ACHN (cell line): ENCODE measurements at regions not wholly inside any gene's neighbourhood (a gene's known extent, or its start where the extent isn't known, plus 50 kb on each side); places are given as distances from the start of the nearest gene placed in this dataset.

Experiments used
- DNase-seq: peaks from one replicate; pipeline ENCODE4 v3.0.0-alpha.2; 2015
- in situ Hi-C: cut with HindIII; loops from 2 replicates; pipeline ENCODE4 v1.10.0; 2017; ENCODE audit warnings: low sequenced_read_pairs, low pct_ligation_motif_present, low pct_unique_long_range_greater_than_20kb

DNA sequence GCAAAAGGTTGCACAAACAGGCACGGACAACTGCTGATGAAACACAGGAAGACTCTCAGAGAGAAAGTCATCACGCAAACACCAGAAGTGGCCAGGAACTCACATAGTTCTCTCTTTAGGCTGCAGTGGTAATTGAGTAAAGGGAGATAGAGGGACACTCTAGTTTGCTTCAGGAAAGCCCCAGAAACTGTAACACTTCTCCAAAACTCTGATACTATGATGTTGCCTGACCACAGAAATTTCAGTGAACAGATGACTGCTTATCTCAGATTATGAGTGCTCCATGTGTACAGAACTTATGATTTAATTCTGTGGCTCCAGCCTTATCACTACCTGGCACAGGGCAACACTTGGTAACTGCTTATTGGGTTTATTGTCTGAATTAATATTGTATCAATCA is 311.5 kb upstream of the GYPC start:
- in situ Hi-C loops = no loop called here
- no peak for DNase-seq

DNA sequence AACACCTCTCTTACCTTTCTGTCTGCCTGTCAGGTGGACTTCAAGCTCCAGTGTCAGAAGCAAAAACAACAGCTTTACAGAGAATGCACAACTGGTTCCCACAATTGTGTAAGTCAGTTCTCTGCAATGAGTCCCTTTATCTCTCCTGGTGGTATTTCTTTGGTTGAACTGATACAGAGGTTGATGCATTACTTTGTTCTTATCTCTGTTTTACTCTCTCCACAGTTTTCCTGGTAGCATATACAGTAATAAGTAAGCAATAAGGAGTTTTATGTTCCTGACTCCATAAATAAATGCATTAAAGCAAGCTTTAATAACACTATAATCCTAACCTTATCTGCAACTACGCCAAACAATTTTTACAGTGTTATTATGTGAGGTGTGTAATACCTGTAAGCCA is 310.3 kb upstream of the GYPC start:
- in situ Hi-C loops = no loop called here

DNA sequence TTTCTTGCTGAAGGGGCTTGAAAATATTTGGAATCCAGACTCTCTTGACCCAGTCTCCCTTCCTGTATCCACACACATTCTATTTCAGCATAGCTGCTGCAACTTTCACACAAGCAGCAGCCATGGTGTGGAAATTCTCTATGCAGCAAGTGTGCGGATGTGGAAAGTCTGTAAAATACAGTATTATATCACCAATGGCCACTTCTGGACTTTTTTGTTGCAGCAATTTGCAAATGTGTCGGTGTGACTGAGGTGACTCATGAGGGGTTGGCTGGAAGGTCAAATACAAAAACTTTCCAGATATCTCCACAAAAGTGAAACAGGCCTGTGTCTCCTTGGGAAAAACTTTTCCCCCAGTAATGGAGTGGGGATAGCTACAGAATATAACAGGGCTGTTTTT is 299.3 kb upstream of the GYPC start:
- DNase-seq = no peak
- in situ Hi-C loops = no loop called here

More for the DNA sequence above, 310.3 kb upstream of the GYPC start:
- no peak for DNase-seq

DNA sequence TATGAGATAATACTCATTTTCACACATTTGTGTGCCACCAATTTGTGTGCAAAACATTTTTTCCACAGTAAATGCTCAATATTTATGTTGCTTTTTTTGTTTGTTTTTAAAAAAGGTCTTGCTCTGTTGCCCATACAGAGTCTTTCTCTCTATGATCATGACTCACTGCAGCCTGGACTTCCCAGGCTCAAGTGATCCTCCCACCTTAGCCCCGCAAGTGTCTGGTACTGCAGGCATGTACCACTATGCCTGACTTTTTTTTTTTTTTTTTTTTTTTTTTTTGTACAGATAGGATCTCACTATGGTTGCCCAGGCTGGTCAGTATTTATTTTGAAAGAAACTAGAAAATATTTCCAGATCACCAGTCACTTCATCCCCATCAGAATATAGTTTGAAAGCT is 297.8 kb upstream of the GYPC start:
- DNase-seq = no peak
- in situ Hi-C loops = no loop called here

DNA sequence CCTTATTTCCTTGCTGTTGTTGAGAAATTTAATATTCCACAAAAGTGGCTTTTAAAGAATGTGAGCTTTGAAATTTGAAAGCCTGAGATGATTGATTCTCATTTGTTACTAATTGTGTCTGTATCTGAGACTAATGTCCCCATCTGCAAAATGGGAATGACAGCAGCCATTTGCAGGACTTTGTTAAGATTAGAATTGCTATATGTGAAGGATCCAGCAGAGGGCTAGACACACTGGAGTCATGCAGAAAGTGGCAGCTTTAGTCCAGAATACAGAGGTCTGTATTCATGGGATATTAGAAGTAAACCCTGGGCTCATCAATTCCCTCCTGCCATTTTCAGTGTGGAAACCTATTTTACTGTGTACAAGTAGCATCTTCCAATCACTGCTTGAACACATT is 296.5 kb upstream of the GYPC start:
- in situ Hi-C loops = no loop called here
- peak; percentile 40 for DNase-seq

DNA sequence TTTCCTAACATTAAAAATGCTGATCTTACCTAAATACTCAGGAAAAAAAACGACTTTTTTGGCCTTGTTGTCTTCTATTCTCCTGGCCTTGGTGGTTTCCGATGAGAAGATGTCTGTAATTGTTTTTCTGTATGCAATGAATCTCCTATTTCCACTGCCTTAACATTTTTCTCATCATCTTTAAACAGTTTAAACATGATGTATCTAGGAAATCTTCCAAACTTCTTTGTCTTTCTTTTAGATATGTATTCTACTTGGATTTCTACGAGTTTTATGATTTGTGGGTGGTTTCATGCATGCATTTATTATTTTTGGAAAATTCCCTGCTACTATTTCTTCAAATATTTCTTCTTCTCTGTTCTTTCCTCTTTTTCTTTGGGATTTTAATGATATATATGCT is 288.6 kb upstream of the GYPC start:
- in situ Hi-C loops = no loop called here
- no peak for DNase-seq

DNA sequence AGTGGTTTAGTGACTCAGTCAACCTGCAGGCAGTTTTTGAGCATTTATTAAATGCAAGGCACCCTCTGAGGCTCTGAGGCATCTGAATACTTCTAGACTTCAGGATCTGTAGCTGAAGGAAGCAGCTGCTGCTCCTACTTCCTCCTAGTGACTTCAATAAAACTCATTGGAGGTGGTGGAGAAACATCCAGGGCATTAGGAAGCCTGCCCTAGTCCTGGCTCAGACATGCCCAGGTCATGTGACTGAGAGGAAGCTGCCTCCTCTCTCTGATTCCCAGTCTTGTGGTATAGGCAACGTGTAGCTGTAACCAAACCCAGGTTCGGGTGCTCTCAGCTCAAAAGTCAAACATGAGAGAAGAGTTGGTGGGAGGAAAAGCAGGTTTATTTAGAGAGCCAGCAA is 287.2 kb upstream of the GYPC start:
- DNase-seq = no peak
- in situ Hi-C loops = no loop called here

DNA sequence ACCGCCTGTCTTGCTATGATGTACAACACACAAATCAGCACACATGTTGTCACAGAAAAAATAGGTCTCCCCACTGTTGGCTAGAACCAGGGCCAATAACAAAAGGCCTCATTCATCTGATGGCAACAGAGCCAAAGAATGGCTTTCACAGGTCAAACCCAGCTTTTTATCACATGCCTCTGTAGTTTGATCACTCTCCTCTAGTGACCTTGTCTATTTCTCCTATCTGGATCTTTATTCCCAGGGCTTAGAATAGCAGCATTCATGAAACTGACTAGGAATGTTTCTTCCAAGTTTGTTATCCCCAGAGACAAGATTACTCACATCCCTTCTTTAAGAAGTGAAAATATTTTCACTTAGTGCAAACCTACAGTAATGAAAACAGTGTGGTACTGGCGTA is 285.8 kb upstream of the GYPC start:
- in situ Hi-C loops = no loop called here
- DNase-seq = no peak

DNA sequence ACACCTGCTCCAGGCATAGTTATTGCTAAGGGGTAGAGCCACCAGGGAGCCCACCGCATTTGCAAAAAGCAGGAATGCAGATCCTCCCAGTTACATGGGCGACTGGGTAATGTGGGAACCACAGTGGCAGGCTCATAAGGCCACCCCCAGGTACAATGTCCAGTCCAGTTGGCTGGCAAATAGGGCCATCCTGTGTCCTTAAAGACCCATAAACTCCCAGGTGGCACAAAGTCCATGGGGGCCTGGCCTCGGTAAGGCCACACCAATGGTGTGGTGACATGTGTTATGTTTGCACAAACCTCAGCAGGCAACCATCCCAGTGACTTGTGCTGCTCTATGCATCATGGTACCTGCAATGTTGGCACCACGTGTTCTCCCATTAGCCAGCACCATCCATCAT is 283.6 kb upstream of the GYPC start:
- no peak for DNase-seq
- in situ Hi-C loops = no loop called here

DNA sequence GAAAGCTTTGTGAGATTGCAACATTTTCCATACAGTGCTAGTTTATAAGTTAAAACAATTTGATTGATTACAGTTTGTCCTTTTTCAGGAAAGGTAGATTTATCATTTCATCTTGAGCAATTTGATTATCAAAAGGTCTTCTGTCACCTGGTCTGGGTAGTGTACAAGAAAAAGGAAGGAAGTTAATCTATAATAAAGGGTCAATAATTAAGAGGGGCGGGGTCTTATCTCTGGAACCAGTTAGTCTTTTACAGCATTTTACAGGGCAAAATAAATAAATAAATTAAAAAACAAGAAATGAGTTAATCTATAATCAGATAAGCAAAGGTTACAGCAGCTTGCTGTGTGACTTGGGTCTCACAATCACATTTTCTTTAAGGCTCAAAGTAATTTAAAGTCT is 277.8 kb upstream of the GYPC start:
- no peak for DNase-seq
- in situ Hi-C loops = no loop called here

DNA sequence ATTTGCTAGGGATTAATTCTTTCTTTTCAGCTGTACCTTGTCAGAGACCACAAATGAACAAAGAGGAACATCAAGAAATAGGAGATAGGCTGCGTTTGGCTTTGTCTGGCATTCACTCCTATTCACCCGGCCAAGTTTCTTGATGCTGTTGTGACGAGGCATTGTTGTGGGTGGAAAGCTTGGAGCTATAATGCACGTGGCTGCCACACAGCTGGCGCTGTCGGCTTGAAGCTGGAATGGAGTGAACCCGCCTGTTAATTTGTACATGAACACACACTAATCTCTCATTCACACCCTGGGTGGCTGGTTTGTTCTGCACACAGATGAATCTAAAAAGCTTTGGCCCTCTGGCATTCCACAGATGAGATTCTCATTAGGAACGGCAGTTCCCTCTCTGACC is 274.9 kb upstream of the GYPC start:
- DNase-seq = no peak
- in situ Hi-C loops = no loop called here

DNA sequence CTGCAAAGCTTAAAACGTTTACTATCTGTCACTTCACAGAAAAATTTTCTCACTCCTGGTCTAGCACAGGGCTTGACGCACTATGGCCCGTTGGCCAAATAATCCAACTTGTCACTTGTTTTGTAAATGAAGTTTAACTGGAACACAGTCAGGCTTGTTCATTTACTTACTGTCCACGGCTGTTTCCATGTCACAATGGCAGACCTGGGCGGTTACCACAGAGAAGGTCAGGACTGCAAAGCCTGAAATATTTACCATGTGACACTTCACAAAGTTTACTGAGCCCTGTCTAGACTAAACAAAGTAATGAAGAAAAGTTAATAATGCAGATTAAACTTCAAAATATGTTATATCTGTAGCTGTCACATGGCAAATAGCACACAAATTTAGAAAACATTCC is 273.0 kb upstream of the GYPC start:
- no peak for DNase-seq
- in situ Hi-C loops = no loop called here

DNA sequence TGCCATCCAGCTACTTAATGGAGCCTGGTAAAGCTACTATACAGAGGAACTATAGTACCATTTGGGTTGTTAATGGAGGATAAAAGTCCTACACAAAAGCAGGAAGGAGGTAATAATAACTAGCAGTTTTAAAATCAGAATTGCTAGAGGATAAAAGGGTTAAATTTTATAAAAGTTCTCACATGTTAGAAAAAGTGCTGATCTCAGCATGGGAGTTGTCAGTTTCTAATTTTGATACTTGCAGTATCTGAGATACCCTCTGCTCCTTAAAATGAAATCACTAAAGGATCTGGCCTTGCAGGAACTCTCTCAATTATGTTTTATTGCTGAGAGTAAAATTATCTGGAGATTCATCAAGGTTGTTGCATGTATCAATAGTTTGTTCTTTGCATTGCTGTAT is 272.2 kb upstream of the GYPC start:
- in situ Hi-C loops = no loop called here
- no peak for DNase-seq

DNA sequence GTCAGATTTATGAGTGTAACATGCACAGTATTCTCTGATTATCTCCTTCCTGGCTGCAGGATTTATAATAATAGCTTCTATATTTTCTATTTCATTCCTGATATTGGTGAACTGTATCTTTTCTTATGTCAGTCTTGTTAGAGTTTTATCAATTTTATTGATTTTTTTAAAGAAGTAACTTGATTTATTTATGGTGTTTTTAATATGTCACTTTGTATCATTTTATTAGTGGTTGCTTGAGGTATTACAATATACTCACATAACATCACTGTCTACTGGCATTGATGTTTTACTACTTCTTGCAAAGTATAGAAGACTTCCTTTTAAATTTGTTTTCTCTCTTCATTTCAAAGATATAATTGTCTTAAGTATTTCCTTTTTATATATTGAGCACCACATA is 270.5 kb upstream of the GYPC start:
- in situ Hi-C loops = no loop called here
- no peak for DNase-seq

DNA sequence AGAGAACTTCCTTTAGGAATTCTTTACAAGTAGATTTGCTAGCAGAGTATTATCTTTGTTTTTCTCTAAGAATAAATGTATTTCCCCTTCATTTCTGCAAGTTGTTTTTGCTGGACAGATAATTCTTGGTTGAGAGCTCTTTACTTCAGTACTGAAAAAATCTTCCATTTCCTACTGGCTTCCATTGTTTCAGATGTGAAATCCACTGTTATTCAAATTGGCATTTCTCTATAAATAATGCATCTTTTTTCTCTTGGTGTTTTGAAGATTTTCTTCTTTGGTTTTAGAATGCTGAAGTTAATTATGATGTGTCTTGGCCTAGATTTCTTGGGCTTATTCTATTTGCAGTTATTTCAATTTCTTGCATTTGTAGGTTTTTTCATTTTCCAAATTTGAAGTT is 270.0 kb upstream of the GYPC start:
- no peak for DNase-seq
- in situ Hi-C loops = no loop called here

DNA sequence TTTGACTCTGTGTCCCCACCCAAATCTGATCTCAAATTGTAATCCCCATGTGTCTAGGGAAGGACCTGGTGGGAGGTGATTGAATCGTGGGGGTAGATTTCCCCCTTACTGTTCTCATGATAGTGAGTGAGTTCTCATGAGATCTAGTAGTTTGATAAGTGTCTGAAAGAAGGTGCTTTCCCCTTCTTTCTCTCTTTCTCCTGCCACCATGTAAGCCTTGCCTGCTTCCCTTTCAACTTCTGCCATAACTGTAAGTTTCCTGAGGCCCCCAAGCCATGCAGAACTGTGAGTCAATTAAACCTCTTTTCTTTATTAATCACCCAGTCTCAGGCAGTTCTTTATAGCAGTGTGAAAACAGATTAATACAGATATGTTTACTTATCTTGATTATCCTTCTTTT is 266.5 kb upstream of the GYPC start:
- in situ Hi-C loops = no loop called here
- no peak for DNase-seq

DNA sequence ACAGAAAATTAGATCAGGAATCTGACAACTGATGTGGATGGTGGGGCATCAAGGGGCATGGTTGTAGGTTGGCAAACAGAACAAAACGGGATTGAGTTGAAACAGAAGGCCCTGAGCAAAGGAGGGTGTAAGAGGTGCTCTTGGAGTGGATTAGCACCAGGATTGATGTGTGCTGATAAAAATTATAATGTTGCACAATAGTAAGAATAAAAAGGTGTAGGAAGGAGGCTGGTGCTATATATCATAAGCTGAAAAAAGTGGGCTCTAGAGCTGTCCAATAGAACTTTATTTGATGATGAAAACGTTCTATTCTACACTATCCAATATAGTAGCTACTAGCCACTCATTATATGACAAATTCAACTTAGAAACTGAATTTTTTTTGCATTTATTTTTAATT is 263.1 kb upstream of the GYPC start:
- no peak for DNase-seq
- in situ Hi-C loops = no loop called here

DNA sequence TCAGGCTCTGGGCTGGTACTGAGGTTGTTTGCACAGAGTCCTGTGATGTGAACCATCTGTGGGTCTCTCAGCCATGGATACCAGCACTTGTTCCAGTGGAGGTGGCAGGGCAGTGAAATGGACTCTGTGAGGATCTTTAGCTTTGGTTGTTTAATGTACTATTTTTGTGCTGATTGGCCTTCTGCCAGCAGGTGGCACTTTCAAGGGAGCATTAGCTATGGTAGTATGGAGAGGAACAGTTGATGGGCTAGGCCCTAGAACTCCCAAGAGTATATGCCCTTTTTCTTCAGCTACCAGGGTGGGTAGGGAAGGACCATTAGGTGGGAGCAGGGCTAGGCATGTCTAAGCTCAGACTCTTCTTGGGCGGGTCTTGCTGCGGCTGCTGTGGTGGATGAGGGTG is 257.0 kb upstream of the GYPC start:
- in situ Hi-C loops = no loop called here
- no peak for DNase-seq

DNA sequence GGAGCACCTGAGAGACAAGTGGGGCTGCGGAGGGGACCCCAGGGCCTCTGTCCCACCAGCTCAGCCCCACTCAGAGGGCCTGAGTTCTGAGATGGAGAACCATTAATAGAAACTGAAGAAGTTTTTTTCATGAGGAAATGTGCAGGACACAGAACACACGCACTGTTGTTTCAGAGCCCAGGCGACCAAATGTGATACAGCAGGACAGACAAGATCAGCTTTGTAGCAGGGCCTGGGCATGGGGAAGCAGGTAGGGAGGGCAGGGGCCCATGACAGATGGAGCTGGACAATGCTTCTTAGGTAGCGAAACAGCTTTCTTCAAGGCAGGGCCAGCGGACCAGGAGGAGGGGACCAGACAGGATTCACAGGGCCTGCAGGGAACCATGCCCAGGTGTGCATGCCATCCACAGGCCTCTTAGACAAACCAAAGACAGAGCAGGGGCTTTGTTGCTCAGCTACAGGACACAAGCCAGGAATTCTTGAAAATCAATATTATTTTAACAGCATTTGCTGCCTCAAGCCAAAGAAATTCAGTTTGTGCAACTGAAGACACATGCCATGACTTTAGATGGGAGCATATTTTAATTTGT is 252.8 kb upstream of the GYPC start:
- no peak for DNase-seq
- in situ Hi-C loops = no loop called here

DNA sequence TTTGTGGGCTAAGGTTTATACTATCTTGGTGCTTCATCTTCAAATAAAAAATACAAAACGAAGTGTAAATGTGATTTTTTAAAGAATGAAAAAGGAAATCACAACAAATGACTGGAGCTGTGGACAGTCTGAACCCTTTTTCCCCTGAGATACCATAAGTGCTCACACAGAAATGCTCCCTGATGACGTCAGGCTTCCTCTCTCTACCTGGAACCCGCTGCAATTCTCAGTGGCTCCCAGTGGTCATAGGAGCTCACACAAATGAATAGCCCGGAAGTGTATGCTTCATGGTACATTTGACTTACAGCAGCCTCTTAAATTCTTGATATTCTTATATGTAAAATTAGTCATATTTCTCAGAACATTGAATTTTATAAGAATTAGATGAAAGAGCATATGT is 249.7 kb upstream of the GYPC start:
- in situ Hi-C loops = no loop called here
- DNase-seq = no peak

DNA sequence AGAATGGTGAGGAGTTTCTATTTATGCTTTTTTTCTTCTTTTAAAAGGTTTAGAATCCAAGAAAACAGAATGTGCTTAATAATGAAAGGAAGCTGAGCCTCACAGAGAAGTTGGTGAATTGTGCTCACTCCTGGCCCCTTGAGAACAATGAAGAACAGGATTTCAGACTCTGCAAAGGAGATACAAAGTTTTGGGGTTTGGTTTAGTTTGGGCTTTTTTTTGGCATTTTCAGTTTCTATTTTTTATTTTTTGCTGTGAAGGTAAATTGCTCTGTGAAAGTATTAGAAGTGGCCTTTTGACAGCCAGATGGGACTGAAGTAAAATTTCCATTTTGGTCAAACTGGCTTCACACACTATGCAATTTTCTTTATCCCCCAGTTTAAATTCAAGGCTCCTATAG is 247.3 kb upstream of the GYPC start:
- in situ Hi-C loops = no loop called here
- DNase-seq = no peak
